GM12878 (cell line): ENCODE measurements at regions not wholly inside any gene's neighbourhood (a gene's known extent, or its start where the extent isn't known, plus 50 kb on each side); places are given as distances from the start of the nearest gene placed in this dataset.

Source experiments
- ATAC-seq: fragments of 200-7000 bp; cut with Tn5 transposase; 3 replicates; pipeline ENCODE4 v1.9.1; 2020; ENCODE audit warnings: mild to moderate bottlenecking, moderate library complexity
- BruUV-seq: library from RNA; stranded (reverse); fragments of 400-500 nt; replicated peaks from 2 replicates; lab custom pipeline; 2021; lab: Mats Ljungman, UMichigan
- CTCF ChIA-PET: fragments of 300-600 bp; sonication (Branson Sonifier 250); formaldehyde crosslinking; extraction: SDS; loops from one replicate; lab custom pipeline; 2021; ENCODE audit warnings: inconsistent platforms; lab: Yijun Ruan, JAX
- POLR2A ChIA-PET: fragments of 350-600 bp; formaldehyde crosslinking; extraction: SDS; loops from one replicate; lab custom pipeline; 2021; ENCODE audit warnings: inconsistent platforms; lab: Charles Lee
- RAD21 ChIA-PET: fragments of 300-600 bp; sonication (Branson Sonifier 250); formaldehyde crosslinking; loops from one replicate; lab custom pipeline; 2023; ENCODE audit warnings: antibody characterized with exemption; ENCODE audit not compliant: unreplicated experiment; lab: Charles Lee
- SMC1A ChIA-PET: fragments of 300-600 bp; sonication (Branson Sonifier 250); formaldehyde crosslinking; loops from one replicate; lab custom pipeline; 2023; ENCODE audit not compliant: unreplicated experiment, uncharacterized antibody; lab: Charles Lee
- DNase-seq: peaks from one replicate; pipeline ENCODE4 v3.0.0-alpha.2; 2011; ENCODE audit warnings: low read depth, low spot score
- FAIRE-seq: peaks from 3 replicates; lab custom pipeline; 2011; peaks lifted over from hg19 to GRCh38; lab: Jason Lieb, UNC
- H2AFZ ChIP-seq: 2 replicates; pipeline ENCODE4 v1.6.0; 2011; ENCODE audit warnings: low read depth, low read length, control low read depth; ENCODE audit not compliant: control insufficient read depth
- H3K27ac ChIP-seq: 2 replicates; pipeline ENCODE4 v1.5.1; 2011; ENCODE audit warnings: control low read depth; ENCODE audit not compliant: control insufficient read depth, insufficient read depth
- H3K27me3 ChIP-seq, 2 experiments: replicated peaks in 1 of 2; 2 replicates each; pipeline versions ENCODE4 v1.6.0 to v1.6.1; 2011; ENCODE audit warnings: low read length in 1 of 2; ENCODE audit not compliant: control insufficient read depth in 2 of 2, insufficient read depth in 2 of 2
- H3K36me3 ChIP-seq, 2 experiments: 2 replicates each; pipeline ENCODE4 v1.5.1; 2011; ENCODE audit warnings: low read length in 1 of 2; ENCODE audit not compliant: control insufficient read depth in 2 of 2, insufficient read depth in 2 of 2
- H3K4me1 ChIP-seq: 2 replicates; pipeline ENCODE4 v1.6.1; 2011; ENCODE audit warnings: mild to moderate bottlenecking, low read length, moderate library complexity, mixed read lengths; ENCODE audit not compliant: control insufficient read depth, insufficient read depth
- H3K4me2 ChIP-seq: 2 replicates; pipeline ENCODE4 v1.6.0; 2011; ENCODE audit warnings: control low read depth; ENCODE audit not compliant: control insufficient read depth, insufficient read depth
- H3K4me3 ChIP-seq: fragments of 200-600 bp; sonication (generic); 2 replicates; pipeline ENCODE4 v1.5.1; 2016
- H3K79me2 ChIP-seq: 2 replicates; pipeline ENCODE4 v1.6.0; 2011; ENCODE audit warnings: low read length; ENCODE audit not compliant: control insufficient read depth, insufficient read depth
- H3K9ac ChIP-seq: 2 replicates; pipeline ENCODE4 v1.8.0; 2011; ENCODE audit warnings: low read length, control low read depth, mixed read lengths; ENCODE audit not compliant: control insufficient read depth, insufficient read depth
- H3K9me3 ChIP-seq: replicated peaks from 3 replicates; pipeline ENCODE4 v1.5.1; 2011; ENCODE audit warnings: mild to moderate bottlenecking, low read length; ENCODE audit not compliant: control insufficient read depth, insufficient read depth
- H4K20me1 ChIP-seq: 2 replicates; pipeline ENCODE4 v1.6.0; 2011; ENCODE audit not compliant: control insufficient read depth, insufficient read depth
- ASH2L ChIP-seq: fragments of 300-600, 200-600 bp; sonication (generic); IDR thresholded peaks from 2 replicates; pipeline ENCODE4 v1.6.1; 2017; ENCODE audit warnings: low read depth, mild to moderate bottlenecking, borderline replicate concordance
- EGR1 ChIP-seq, 2 experiments: IDR thresholded peaks; 1 replicate in 1 of 2; 2 replicates in 1 of 2; pipeline ENCODE4 v1.6.1; 2011 to 2012; ENCODE audit warnings: low read depth in 2 of 2, low read length in 2 of 2, borderline replicate concordance in 1 of 2, mild to moderate bottlenecking in 1 of 2, moderate library complexity in 1 of 2
- FOS ChIP-seq: IDR thresholded peaks from 3 replicates; pipeline ENCODE4 v1.6.1; 2011; ENCODE audit warnings: borderline replicate concordance; ENCODE audit not compliant: insufficient read length; ENCODE audit errors: extremely low read depth
- NBN ChIP-seq: fragments of 450-650 bp; IDR thresholded peaks from 2 replicates; pipeline ENCODE4 v1.6.1; 2016
- NR2C2 ChIP-seq: IDR thresholded peaks from 2 replicates; pipeline ENCODE4 v1.6.1; 2011; ENCODE audit warnings: borderline replicate concordance, low read depth; ENCODE audit not compliant: control insufficient read depth, insufficient read length
- POLR2AphosphoS2 ChIP-seq: IDR thresholded peaks from 2 replicates; pipeline ENCODE4 v1.6.1; 2011; ENCODE audit warnings: low read depth, mild to moderate bottlenecking, low read length, improper control_type of control experiment, moderate library complexity
- RELA ChIP-seq: fragments of 450-650 bp; IDR thresholded peaks from 2 replicates; pipeline ENCODE4 v1.8.0; 2014; ENCODE audit warnings: borderline replicate concordance; ENCODE audit not compliant: partially characterized antibody
- SUZ12 ChIP-seq: fragments of 200-600 bp; sonication (generic); IDR thresholded peaks from one replicate; pipeline ENCODE4 v1.6.1; 2018; ENCODE audit warnings: antibody characterized with exemption, mild to moderate bottlenecking; ENCODE audit not compliant: unreplicated experiment
- WGBS: methylation state at CpG from one replicate; pipeline ENCODE4 v1.1.6; 2016; ENCODE audit warnings: low lambda C conversion rate; ENCODE audit not compliant: insufficient replicate concordance, insufficient coverage; ENCODE audit errors: missing lambda C conversion rate; 5-methylcytosine and 5-hydroxymethylcytosine counted together
- in situ Hi-C: fragments of 300-500 bp; cut with MboI; formaldehyde crosslinking; loops from 9 replicates; pipeline ENCODE4 v1.14.3; 2018; ENCODE audit warnings: mixed read lengths
- intact Hi-C: fragments of 100-400 bp; cut with micrococcal nuclease; formaldehyde crosslinking; loops from one replicate; pipeline ENCODE4 v1.14.2; 2022; ENCODE audit not compliant: unreplicated experiment
- TF ChIP-seq, protein P1 (sequence below): fragments of 450-650 bp; IDR thresholded peaks from 2 replicates; pipeline ENCODE4 v1.6.1; 2018; ENCODE audit warnings: mild to moderate bottlenecking, low read depth, moderate library complexity; ENCODE audit not compliant: partially characterized antibody

GRCh38 chr3:6439824-6440223 lies 421.1 kb upstream of the GRM7 start (continued):
- TF ChIP-seq, protein P1, sequence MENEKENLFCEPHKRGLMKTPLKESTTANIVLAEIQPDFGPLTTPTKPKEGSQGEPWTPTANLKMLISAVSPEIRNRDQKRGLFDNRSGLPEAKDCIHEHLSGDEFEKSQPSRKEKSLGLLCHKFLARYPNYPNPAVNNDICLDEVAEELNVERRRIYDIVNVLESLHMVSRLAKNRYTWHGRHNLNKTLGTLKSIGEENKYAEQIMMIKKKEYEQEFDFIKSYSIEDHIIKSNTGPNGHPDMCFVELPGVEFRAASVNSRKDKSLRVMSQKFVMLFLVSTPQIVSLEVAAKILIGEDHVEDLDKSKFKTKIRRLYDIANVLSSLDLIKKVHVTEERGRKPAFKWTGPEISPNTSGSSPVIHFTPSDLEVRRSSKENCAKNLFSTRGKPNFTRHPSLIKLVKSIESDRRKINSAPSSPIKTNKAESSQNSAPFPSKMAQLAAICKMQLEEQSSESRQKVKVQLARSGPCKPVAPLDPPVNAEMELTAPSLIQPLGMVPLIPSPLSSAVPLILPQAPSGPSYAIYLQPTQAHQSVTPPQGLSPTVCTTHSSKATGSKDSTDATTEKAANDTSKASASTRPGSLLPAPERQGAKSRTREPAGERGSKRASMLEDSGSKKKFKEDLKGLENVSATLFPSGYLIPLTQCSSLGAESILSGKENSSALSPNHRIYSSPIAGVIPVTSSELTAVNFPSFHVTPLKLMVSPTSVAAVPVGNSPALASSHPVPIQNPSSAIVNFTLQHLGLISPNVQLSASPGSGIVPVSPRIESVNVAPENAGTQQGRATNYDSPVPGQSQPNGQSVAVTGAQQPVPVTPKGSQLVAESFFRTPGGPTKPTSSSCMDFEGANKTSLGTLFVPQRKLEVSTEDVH, result no peak
- TF ChIP-seq FOS (no peak), ASH2L (no peak)
- TF ChIP-seq, all 136 proteins: peak for 0

DNA sequence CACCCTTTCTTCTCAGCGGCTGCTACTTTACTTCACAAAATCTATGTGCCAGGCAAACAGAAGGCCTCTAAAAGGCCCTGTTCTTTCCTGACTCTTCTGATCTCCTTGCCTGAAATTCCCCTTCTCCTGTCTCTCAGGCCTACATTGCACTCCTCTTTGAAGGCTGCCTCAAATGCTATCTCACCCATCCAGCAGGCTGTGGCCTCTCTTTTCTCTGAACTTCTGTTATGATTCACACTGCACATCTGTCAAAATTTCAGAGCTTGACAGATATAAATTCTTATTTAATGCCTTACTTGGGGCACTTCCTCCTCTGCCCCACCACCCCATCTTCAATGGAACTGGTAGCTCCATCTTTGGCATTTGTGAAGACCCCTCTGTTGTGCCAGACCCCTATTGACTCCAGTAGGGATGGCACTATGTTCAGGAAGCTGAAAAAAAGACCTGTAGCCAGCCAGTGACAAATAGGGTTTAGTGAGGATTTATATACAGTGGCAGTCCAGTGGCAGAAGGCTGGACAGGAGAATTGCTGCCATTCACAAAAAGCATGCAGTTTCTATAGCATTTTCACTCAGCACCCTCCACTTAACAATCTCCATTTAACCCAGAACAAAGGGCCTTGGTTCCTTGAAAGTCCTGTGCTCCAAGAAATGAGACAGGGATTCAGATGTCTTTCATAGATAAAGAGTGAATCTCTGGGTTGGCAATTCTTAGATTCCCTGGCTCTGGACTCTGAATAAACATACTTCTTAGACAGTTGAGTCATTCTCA lies 415.8 kb upstream of the GRM7 start:
- intact Hi-C loops, result no loop called here
- CTCF ChIA-PET, result no interaction called here
- H3K4me2 ChIP-seq, result no peak overlapping the region
- H4K20me1 ChIP-seq, result no peaks in the 10 kb centered on the region
- no TSS peak for BruUV-seq
- H3K9ac ChIP-seq, result no peak overlapping the region
- H3K4me1 ChIP-seq, result no peaks in the 10 kb centered on the region; the same call in 1 of the 2 replicates
- no peaks in the 10 kb centered on the region for H3K79me2 ChIP-seq
- H3K27ac ChIP-seq, result no peak overlapping the region
- H3K27me3 ChIP-seq, result no peaks in the 10 kb centered on the region
- H3K4me3 ChIP-seq, result no peak overlapping the region
- POLR2A ChIA-PET, result no interaction called here
- SMC1A ChIA-PET, result interaction anchor here (0.9 kb wide), 1 partner anchor 10 kb away, joined by 3 read pairs; no protein-coding TSS in a partner anchor
- FAIRE-seq (no peak), DNase-seq (no peak)
- in situ Hi-C loops, result no loop called here
- TF ChIP-seq POLR2AphosphoS2 (no peak), NR2C2 (no peak), SUZ12 (no peak), RELA (no peak), EGR1 (IDR thresholded peaks at IDR 0.05; ENCODE audit: borderline replicate concordance in 1 of 2, low read depth in 2 of 2, low read length in 2 of 2) (no peak), NBN (no peak)
- TF ChIP-seq, all 136 proteins: peak for 0
- no peaks in the 10 kb centered on the region for H3K36me3 ChIP-seq
- no peaks in the 10 kb centered on the region for H3K9me3 ChIP-seq
- H2AFZ ChIP-seq, result no peak overlapping the region
- RAD21 ChIA-PET, result no interaction called here
- WGBS, result 67% methylated on average over 1 of the region's 1 CpG
- no peak for ATAC-seq
